NCI-H345 treated with DMSO at 0.1 percent for 48 hours (cell line): ENCODE measurements at regions not wholly inside any gene's neighbourhood (a gene's known extent, or its start where the extent isn't known, plus 50 kb on each side); places are given as distances from the start of the nearest gene placed in this dataset.
"Not testable (repeated sequence)": the region's sequence is repeated elsewhere in the genome, so short reads cannot be mapped to it uniquely, and the experiment has no call there.

Experiments used
- DNase-seq: peaks from one replicate; lab custom pipeline; 2025; ENCODE audit not compliant: unreplicated experiment; lab: John Stamatoyannopoulos, UW

DNA sequence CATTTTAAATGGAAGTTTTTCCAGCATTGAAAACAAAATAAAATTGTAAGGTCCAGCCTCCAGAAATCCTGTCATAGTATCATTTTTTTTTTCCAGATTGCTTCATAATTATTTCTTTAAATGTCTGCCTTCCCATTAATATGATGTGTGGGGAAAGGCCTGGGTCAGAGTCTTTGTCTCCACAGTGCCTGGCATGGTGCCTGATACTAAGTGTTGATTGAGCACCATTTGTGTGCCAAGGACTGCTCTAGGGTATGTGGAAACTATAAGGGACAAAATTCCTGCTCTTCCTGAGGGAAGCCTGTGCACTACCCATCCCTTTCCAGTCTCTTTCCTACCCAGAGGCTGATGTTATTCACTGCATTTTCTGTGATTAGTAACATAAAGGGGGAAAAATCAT, 53.1 kb upstream of the BEND4 start:
- no peak for DNase-seq

DNA sequence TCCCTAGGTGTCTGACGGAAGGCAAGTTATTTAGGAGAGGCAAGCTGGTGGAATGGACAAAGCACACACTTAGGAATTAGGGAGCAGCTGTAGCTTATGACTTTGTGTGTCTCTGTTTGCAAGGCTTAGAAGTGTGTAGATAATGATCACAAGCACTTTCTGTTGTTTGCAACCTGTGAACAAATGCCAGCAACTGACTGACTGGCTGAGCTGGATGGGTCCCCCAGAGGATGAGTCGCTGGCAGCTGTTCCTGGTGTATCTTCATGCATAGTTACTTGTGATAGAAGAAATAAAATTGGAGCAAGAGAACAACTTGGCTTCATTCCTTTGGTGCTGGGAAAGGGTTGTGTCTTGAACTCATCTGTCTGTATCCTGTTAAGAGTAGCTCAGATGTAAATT, 64.2 kb upstream of the BEND4 start:
- no peak for DNase-seq

DNA sequence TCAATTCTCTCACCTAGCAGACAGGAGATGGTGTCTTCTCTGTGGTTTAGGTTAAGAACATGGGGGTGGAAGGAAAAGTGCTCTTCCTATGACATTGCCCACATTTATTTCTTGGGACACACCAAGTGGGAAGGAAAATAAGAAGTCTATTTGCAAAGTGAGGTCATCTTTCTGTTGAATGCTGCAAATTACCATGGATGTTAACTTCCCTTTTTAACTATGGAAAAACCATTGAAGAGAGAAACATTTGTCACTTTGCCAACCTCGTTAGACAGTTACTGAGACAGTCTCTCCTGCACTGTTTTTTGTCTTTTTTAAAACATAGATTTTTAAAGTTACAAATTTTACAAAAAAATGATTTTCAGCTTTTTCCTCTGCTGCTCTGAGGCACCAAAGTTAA, 72.8 kb upstream of the BEND4 start:
- no peak for DNase-seq

DNA sequence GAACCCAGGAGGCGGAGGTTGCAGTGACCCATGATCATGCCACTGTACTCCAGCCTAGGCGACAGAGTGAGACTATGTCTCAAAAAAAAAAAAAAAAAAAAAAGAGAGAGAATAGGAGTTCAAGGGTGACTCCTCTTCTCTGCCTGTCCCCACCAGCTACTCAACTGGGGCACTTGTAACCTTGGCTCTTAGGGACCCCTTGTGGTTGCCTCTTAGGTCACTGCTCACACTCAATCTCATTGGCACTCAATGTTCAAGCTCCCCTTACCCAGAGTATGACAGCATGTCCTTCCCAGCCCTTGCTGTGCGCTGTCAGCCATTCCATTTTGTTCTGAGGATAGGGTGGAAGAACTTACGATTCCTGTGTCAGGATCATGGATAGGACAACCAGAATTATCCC, 82.4 kb upstream of the BEND4 start:
- DNase-seq: no peak

DNA sequence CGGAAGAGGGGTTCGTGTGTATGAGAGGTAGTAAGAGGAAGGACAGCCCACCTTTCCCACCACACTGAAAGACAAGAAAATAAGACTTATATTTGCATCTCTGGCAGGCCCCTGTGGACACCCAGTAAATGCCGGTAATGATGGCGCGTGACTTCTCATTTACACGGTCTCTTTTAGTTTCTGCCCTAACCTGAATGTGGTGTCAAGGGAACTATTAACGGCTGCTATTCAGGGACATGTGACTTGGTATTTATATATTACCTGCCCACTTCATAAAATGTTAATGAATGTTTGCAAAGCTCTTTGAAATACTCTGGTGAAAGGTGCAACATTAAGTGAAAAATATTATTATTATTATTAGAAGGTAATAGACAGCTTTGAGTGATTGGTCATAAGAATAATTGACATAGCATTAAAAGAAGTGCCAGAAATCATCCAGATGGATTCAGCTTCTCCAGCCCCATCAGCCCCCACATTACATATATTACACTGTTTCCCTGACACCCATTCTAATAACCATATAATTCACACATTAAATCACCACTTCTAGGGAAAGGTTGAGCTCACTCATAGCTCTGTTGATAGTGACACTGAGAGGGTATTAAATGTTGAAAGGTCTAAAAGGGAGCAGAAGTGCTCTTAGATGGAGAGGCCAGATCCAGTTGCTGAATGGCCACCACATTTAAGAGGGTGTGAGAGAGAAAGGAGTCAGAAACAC, 83.0 kb upstream of the BEND4 start:
- DNase-seq: no peak

DNA sequence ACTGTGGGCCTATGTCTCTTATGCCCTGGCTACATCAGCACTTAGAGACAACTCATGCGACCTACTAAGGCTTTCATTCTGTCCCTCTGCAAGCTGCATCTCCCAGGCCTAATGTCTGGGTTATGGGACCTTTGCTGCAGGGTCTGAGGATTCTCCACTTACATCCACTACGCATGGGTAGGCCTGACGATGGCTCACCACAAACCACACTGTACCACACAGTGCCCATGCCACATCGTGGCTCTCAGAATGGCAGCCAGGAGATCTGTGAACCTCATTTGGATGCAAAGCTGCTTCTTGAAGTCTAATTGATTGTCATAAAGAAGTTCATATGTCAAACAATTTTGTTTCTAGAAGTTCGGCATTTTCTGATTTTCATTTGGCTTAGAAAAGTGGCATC, 84.6 kb upstream of the BEND4 start:
- DNase-seq: no peak

DNA sequence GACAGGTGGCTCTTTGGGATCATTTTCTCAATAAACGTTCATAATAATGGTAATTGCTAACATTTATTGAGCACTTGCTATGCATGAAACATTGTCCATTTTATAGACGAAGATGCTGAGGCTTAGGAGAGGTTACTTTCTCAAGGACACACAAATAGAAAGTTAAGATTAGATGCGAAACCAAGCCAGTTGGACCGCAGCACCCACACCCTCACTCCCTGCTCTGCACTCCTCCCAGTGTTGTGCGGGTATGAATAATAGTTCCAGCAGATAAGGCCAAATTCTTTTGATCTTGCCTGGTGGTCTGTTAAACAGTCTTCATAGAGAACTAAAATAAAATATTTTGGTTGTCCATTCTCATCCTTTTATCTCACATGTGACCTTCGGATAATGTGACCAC, 85.0 kb upstream of the BEND4 start:
- no peak for DNase-seq

DNA sequence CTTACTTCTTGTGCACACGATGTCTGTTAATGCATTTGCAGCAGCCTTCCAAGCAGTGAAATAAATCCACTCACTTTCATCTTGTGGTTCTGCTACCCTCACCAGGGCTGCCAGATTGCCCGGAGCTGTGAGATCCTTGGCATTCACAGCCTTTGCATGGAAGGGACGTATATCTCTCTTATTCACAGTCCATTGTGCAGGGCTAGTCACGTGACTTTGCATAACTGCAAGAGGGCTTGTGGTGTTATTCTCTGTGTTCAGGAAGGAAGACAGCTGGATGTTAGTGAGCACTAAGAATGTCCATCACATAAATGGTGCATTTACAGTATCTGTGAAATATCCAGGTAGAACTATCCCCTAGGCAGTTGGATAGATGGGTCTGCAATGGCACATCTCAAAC, 96.5 kb upstream of the BEND4 start:
- no peak for DNase-seq

DNA sequence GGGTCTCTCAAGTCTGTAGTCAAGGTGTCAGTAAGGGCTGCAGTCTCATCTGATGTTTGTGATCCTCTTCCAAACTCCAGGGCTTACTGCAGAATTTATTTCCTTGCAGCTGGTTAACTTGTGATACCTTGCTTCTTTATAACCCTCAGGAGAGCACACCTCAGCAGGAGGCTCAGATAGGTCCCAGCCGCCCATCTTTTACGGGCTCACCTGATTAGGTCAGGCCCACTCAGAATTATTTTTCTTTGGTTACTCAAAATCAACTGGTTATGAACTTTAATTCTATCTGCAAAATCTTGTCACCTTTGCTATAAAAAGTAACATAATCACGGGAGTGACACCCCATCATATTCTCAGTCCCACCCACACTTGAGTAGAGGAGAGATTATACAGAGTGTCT, 99.9 kb upstream of the BEND4 start:
- no peak for DNase-seq

DNA sequence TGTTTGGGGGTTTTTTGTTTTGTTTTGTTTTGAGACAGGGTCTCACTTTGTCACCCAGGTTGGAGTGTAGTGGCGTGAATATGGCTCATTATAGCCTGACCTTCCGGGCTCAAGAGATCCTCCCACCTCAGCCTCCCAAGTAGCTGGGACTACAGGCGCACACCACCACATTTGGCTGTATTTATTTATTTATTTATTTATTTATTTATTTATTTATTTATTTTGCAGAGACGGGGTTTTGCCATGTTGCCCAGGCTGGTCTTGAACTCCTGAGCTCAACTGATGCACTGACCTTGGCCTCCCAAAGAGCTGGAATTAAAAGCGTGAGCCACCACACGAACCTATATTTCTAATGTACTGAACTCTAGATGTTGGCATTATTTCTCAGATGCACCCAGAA, 105.2 kb upstream of the BEND4 start:
- not testable (repeated sequence) for DNase-seq

DNA sequence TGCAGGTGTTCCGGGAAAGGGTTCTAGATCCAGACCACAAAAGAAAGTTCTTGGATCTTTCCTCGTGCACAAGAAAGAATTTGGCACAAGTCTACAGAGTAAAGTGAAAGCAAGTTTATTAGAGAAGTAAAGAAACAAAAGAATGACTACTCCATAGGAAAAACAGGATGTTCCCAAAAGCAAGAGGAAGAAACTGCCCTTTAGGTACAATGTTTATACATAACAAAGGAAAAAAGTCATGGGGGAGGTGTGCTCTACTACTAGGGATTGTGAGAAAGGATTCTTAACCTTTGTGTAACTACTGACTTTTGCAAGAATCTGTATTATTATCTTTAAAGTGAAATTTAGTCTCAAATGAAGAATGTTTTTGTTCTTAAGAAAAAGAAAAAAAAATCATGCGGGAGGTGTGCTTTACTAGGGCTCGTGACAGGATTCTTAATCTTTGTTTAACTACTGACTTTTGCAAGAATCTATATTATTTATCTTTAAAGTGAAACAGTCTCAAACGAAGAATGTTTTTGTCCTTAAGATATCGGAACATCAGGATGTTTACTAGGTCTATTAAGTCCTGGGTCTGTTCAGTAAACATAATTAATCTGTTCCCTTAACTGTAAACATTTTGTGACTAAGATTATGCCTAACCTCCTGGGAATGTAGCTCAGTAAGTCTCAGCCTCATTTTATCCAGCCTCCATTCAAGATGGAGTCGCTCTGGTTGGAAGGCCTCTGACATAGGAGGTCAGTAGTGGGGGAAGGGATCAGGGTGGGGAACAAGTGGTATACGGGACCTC, 110.4 kb upstream of the BEND4 start:
- DNase-seq: no peak

DNA sequence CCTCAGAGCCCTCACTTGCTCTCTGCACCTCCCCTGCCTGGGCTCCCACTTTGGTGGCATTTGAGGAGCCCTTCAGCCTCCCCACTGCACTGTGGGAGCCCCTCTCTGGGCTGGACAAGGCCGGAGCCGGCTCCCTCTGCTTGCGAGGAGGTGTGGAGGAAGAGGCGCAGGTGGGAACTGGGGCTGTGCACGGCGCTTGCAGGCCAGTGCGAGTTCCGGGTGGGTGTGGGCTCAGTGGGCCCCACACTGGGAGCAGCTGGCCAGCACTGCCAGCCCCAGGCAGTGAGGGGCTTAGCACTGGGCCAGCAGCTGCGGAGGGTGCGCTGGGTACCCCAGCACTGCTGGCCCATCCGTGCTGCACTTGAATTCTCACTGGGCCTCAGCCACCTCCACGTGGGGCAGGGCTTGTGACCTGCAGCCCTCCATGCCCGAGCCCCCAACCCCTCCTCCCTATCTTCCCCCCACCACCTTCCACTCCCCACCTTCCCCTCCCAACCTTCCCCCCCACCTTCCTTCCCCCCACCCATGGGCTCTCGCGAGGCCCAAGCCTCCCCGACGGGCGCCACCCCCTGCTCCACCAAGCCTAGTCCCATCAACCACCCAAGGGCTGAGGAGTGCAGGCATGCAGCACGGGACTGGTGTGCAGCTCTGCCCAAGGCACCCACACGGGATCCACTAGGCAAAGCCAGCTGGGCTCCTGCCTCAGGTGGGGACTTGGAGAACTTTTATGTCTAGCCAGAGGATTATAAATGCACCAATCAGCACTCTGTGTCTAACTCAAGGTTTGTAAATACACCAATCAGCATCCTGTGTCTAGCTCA, 113.5 kb upstream of the BEND4 start:
- no peak for DNase-seq

DNA sequence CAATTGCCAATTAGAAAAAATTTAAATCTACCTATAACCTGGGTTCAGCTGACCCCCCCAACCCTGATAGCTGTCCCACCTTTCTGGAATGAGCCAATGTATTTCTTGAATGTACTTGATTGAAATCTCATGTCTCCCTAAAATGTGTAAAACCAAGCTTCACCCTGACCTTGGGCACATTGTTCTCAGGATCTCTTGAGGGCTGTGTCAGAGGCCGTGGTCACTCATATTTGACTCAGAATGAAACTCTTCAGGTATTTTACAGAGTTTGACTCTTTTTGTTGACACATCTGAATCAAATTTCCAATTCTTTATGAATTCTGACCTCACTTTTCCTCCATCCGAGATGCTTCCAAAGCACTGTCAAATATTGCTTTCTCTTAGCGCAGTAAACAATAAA, 115.3 kb upstream of the BEND4 start:
- no peak for DNase-seq

DNA sequence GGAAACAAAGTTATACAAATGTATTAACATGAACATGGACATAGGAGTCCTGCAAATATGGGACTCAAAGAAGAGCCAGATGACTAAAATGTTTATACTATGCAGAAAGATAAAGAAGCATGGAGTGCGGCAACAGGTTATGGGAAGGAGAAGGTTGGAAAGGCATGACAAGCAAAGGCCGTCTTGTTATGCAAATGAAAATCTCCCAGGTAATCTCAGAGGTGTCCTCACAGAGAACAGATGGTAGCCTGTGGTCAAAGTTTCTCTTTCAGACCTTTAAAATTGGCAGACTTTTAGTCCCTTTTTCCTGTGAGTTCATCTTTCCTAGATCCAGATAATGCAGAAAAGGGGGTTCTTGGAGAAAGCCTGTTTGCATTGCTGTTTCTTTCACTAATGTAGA, 116.4 kb upstream of the BEND4 start:
- DNase-seq: no peak

DNA sequence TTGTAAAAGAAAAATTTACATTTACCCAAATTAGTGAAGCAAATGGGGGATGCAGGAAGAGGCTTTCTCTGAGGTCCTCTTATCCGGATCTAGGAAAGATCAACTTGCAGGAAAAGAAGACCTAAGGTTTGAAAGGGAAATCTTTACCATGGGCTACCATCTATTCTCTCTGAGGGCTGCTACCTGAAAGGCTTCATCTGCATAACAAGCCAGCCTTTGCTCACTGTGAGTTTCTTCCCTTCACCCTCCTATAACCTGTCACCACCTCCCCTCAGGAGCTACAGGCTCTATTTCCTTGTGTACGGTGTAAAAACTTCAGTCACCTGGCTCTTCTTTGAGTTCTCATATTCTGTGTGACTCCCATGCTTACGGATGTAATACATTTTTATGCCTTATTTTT, 118.6 kb upstream of the BEND4 start:
- no peak for DNase-seq

DNA sequence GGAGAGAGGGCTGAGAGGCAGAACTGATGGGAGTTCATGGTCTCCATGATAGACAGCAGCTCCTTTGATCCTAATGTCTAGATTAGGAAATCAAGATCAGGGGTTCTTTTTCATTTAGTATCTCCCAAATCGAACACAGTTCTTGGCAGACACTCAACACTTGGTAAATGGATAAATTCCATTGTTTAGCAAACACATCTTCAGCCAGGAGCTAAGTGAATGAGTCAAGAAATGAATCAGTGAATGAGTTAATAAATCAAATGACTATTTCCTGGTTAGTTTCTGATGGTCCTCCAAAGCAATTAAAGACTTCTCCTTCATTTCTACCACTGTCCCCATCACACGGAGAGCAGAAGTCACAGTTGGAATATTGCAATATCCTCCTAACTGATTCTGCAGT, 120.0 kb upstream of the SHISA3 start:
- no peak for DNase-seq

DNA sequence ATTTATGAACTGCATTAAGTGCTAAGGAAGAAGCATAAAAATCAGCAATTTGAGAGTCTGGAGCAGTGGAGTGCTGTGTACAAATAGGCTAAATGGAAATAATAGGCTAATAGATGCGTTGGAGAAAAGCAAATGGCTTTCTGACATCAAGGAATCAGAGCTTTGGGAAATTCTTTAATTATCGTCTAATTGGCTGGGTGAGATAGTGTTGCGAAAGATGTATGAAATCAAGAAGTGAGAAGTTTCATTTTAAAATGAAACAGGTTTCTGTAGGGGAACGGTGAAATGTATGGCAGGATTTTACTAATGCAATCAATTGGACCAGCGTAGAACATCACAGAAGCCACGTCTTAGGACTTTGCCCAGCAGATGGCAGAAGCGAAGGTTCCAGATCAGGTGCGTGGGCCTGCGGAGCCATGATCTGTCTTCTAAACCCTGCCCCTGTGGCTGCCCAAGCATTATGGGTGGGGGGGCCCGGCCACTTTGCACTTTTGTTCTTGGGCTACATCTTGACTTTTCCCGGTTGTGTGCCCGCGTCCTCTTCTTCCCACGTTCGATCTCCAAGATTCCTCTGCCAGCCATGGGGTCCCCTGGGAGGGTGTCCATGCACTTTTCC, 118.5 kb upstream of the SHISA3 start:
- no peak for DNase-seq

DNA sequence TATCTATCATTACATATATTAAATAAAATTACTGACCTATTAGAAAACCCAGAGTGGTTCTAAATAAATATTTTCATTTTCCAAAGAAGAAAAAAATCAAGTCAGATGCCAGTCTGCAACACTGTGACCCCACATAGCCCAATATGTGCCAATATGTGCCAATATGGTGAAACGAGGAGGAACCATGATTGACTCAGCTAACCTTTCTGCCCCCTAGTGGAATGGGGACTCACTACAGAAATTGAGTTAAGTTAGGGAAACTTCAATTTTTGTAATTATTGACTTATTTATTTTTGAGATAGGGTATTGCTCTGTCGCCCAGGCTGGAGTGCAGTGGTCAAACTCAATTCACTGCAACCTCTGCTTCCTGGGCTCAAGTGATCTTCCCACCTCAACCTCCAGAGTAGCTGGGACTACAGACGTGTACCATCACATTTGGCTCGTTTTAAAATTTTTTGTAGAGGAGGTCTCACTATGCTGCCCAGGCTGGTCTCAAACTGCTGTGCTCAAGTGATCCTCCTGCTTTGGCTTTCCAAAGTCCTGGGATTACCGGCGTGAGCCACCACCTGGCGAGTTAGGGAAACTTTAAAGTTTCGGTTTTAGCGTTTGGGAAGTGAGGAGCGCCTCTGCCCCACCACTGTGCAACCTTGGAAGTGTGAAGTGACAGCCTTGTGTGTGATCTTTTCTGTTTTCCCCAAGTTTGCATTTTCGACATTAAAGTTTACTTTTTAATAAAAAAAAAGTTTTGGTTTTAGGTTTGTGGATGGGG, 116.8 kb upstream of the SHISA3 start:
- no peak for DNase-seq

DNA sequence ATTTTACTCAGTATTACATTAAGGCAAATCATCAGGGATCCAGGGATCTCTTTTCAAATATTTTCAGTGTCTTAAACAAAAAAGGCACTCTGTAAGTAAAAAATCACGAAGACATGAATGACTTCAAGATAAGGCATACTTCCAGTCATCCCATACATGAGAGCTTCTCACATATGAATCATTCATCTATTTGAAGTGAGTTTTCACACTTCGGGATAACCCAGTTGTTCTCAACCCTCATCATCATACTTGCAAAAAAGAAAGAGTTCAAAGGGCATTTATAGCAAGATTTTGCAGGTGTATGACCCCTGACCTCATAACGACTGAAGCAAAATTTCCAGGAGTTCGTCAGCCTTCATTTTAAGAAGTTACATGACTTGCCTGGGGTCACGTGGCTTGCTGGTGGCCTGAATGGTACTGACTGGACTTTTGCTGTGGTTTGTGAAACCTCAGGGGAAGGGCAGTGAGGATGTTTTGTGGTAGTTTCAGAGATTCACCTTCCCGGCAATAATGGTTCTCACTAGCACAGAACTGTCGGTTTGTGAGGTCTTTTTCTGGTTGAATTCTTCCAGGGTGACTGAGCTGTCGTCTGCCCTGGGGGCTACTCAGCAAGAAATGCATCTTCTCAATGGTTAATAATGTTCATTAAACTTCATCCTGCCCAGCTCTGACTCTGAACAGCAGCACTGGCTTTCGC, 115.8 kb upstream of the SHISA3 start:
- no peak for DNase-seq
